ENCODE measurements at regions not wholly inside any gene's neighbourhood (a gene's known extent, or its start where the extent isn't known, plus 50 kb on each side); places are given as distances from the start of the nearest gene placed in this dataset.

- H3K36me3 Mint-ChIP-seq (ENCODE audit: unreplicated experiment) = no peaks in the 10 kb centered on the region
- no peak overlapping the region for H3K27ac Mint-ChIP-seq (ENCODE audit: unreplicated experiment)
- no peak overlapping the region for H3K4me3 Mint-ChIP-seq (ENCODE audit: unreplicated experiment)
- no peak for DNase-seq
- H3K9me3 Mint-ChIP-seq (ENCODE audit: unreplicated experiment) = peaks cover 3% of the 10 kb centered on the region
- TF ChIP-seq CTCF (IDR thresholded peaks at IDR 0.05; ENCODE audit: partially characterized antibody, unreplicated experiment) = no peak
- H3K4me1 Mint-ChIP-seq (ENCODE audit: low read depth, unreplicated experiment) = peaks cover 5% of the 10 kb centered on the region
- peaks cover 5% of the 10 kb centered on the region for H3K27me3 Mint-ChIP-seq (ENCODE audit: unreplicated experiment)
Observed at GRCh38 chr6:159118924-159119323, 50.3 kb upstream of the FNDC1 start.

- Mint-ChIP-seq H3K36me3 (ENCODE audit: unreplicated experiment) (no peaks in the 10 kb centered on the region), H3K9me3 (ENCODE audit: unreplicated experiment) (peaks cover 3% of the 10 kb centered on the region), H3K4me3 (ENCODE audit: unreplicated experiment) (no peak overlapping the region), H3K4me1 (ENCODE audit: low read depth, unreplicated experiment) (peaks cover 5% of the 10 kb centered on the region), H3K27ac (ENCODE audit: unreplicated experiment) (no peak overlapping the region), H3K27me3 (ENCODE audit: unreplicated experiment) (peaks cover 4% of the 10 kb centered on the region)
- TF ChIP-seq CTCF (IDR thresholded peaks at IDR 0.05; ENCODE audit: partially characterized antibody, unreplicated experiment) = no peak
- DNase-seq = no peak
Observed at GRCh38 chr6:159117563-159117962, 51.6 kb upstream of the FNDC1 start.

GRCh38 chr6:159117046-159117445 lies 52.2 kb upstream of the FNDC1 start:
- Mint-ChIP-seq H3K27ac (ENCODE audit: unreplicated experiment) (no peak overlapping the region), H3K4me1 (ENCODE audit: low read depth, unreplicated experiment) (peaks cover 5% of the 10 kb centered on the region), H3K27me3 (ENCODE audit: unreplicated experiment) (peaks cover 4% of the 10 kb centered on the region), H3K36me3 (ENCODE audit: unreplicated experiment) (no peaks in the 10 kb centered on the region), H3K9me3 (ENCODE audit: unreplicated experiment) (peaks cover 3% of the 10 kb centered on the region), H3K4me3 (ENCODE audit: unreplicated experiment) (no peak overlapping the region)
- DNase-seq = no peak
- TF ChIP-seq CTCF (IDR thresholded peaks at IDR 0.05; ENCODE audit: partially characterized antibody, unreplicated experiment) = no peak

GRCh38 chr6:159116343-159116742 lies 52.9 kb upstream of the FNDC1 start:
- H3K9me3 Mint-ChIP-seq (ENCODE audit: unreplicated experiment) = peaks cover 3% of the 10 kb centered on the region
- H3K36me3 Mint-ChIP-seq (ENCODE audit: unreplicated experiment) = no peaks in the 10 kb centered on the region
- H3K4me3 Mint-ChIP-seq (ENCODE audit: unreplicated experiment) = no peak overlapping the region
- H3K27ac Mint-ChIP-seq (ENCODE audit: unreplicated experiment) = no peak overlapping the region
- peaks cover 4% of the 10 kb centered on the region for H3K27me3 Mint-ChIP-seq (ENCODE audit: unreplicated experiment)
- DNase-seq = no peak
- H3K4me1 Mint-ChIP-seq (ENCODE audit: low read depth, unreplicated experiment) = peaks cover 4% of the 10 kb centered on the region
- no peak for TF ChIP-seq CTCF (IDR thresholded peaks at IDR 0.05; ENCODE audit: partially characterized antibody, unreplicated experiment)

- Mint-ChIP-seq H3K4me1 (ENCODE audit: low read depth, unreplicated experiment) (peaks cover 3% of the 10 kb centered on the region), H3K4me3 (ENCODE audit: unreplicated experiment) (no peak overlapping the region), H3K27me3 (ENCODE audit: unreplicated experiment) (peaks cover 4% of the 10 kb centered on the region), H3K9me3 (ENCODE audit: unreplicated experiment) (peaks cover 3% of the 10 kb centered on the region), H3K27ac (ENCODE audit: unreplicated experiment) (no peak overlapping the region), H3K36me3 (ENCODE audit: unreplicated experiment) (no peaks in the 10 kb centered on the region)
- TF ChIP-seq CTCF (IDR thresholded peaks at IDR 0.05; ENCODE audit: partially characterized antibody, unreplicated experiment) = no peak
- no peak for DNase-seq
Observed at GRCh38 chr6:159114569-159114968, 54.6 kb upstream of the FNDC1 start.

Measured in glutamatergic neuron (in vitro differentiated cells).